Glutamatergic neuron (in vitro differentiated cells): ENCODE measurements at regions not wholly inside any gene's neighbourhood (a gene's known extent, or its start where the extent isn't known, plus 50 kb on each side); places are given as distances from the start of the nearest gene placed in this dataset.
A peak's percentile ranks its signal among the peaks of the same experiment; 100 is the strongest.

Source experiments
- DNase-seq: peaks from one replicate; pipeline ENCODE4 v3.0.0; 2022
- H3K27ac Mint-ChIP-seq: one replicate; pipeline ENCODE4 v1.8.0; 2020; ENCODE audit warnings: mild to moderate bottlenecking, mixed read lengths, inconsistent platforms; ENCODE audit not compliant: unreplicated experiment
- H3K27me3 Mint-ChIP-seq: one replicate; pipeline ENCODE4 v1.8.0; 2020; ENCODE audit warnings: mild to moderate bottlenecking, moderate library complexity, mixed read lengths, inconsistent platforms; ENCODE audit not compliant: unreplicated experiment
- H3K36me3 Mint-ChIP-seq: one replicate; pipeline ENCODE4 v1.8.0; 2020; ENCODE audit warnings: mild to moderate bottlenecking, mixed read lengths, inconsistent platforms; ENCODE audit not compliant: unreplicated experiment
- H3K4me1 Mint-ChIP-seq: one replicate; pipeline ENCODE4 v1.8.0; 2020; ENCODE audit warnings: mild to moderate bottlenecking, low read depth, mixed read lengths, inconsistent platforms; ENCODE audit not compliant: unreplicated experiment
- H3K4me3 Mint-ChIP-seq: one replicate; pipeline ENCODE4 v1.8.0; 2020; ENCODE audit warnings: mild to moderate bottlenecking, mixed read lengths, inconsistent platforms; ENCODE audit not compliant: unreplicated experiment
- H3K9me3 Mint-ChIP-seq: one replicate; pipeline ENCODE4 v1.8.0; 2020; ENCODE audit warnings: mild to moderate bottlenecking, moderate library complexity, mixed read lengths, inconsistent platforms; ENCODE audit not compliant: unreplicated experiment
- CTCF ChIP-seq: fragments of 200-600 bp; sonication (generic); IDR thresholded peaks from one replicate; pipeline ENCODE4 v1.5.0; 2021; ENCODE audit not compliant: partially characterized antibody, unreplicated experiment

- Mint-ChIP-seq H3K9me3 (no peaks in the 10 kb centered on the region), H3K36me3 (peaks cover 4% of the 10 kb centered on the region), H3K27ac (no peak overlapping the region), H3K4me1 (no peaks in the 10 kb centered on the region), H3K4me3 (no peak overlapping the region), H3K27me3 (no peaks in the 10 kb centered on the region)
- no peak for DNase-seq
- TF ChIP-seq CTCF, result no peak
Observed at GRCh38 chr20:52383995-52384621, 192.5 kb upstream of the ZFP64 start.

- Mint-ChIP-seq H3K27ac (no peak overlapping the region), H3K4me3 (no peak overlapping the region), H3K36me3 (peaks cover 3% of the 10 kb centered on the region), H3K9me3 (no peaks in the 10 kb centered on the region), H3K4me1 (no peaks in the 10 kb centered on the region), H3K27me3 (no peaks in the 10 kb centered on the region)
- DNase-seq, result no peak
- TF ChIP-seq CTCF, result no peak
Observed at GRCh38 chr20:52382933-52383332, 191.4 kb upstream of the ZFP64 start.

GRCh38 chr20:52379723-52380336 is 188.3 kb upstream of the ZFP64 start:
- peaks cover 2% of the 10 kb centered on the region for H3K9me3 Mint-ChIP-seq
- H3K27ac Mint-ChIP-seq, result no peak overlapping the region

GRCh38 chr20:52372169-52372568 is 180.6 kb upstream of the ZFP64 start:
- Mint-ChIP-seq H3K4me3 (no peak overlapping the region), H3K36me3 (no peaks in the 10 kb centered on the region), H3K4me1 (no peaks in the 10 kb centered on the region), H3K27ac (no peak overlapping the region), H3K9me3 (peaks cover 2% of the 10 kb centered on the region), H3K27me3 (no peaks in the 10 kb centered on the region)
- no peak for TF ChIP-seq CTCF
- no peak for DNase-seq

More at GRCh38 chr20:52379723-52380336, 188.3 kb upstream of the ZFP64 start:
- peak; percentile 98 for TF ChIP-seq CTCF
- no peaks in the 10 kb centered on the region for H3K4me1 Mint-ChIP-seq
- peak; percentile 70 for DNase-seq
- H3K36me3 Mint-ChIP-seq, result no peaks in the 10 kb centered on the region
- no peaks in the 10 kb centered on the region for H3K27me3 Mint-ChIP-seq
- no peak overlapping the region for H3K4me3 Mint-ChIP-seq

GRCh38 chr20:52365688-52366087 is 174.1 kb upstream of the ZFP64 start:
- no peak for DNase-seq
- H3K27me3 Mint-ChIP-seq, result no peaks in the 10 kb centered on the region
- no peak overlapping the region for H3K4me3 Mint-ChIP-seq
- H3K4me1 Mint-ChIP-seq, result no peaks in the 10 kb centered on the region
- peaks cover 2% of the 10 kb centered on the region for H3K9me3 Mint-ChIP-seq
- no peak overlapping the region for H3K27ac Mint-ChIP-seq
- TF ChIP-seq CTCF, result no peak
- H3K36me3 Mint-ChIP-seq, result peaks cover 3% of the 10 kb centered on the region
